Activated T-helper 17 cell treated with anti-CD3 and anti-CD28 coated beads, Interleukin-2, amount 50 U/mL, for 72 hours (primary cell): ENCODE measurements at regions not wholly inside any gene's neighbourhood (a gene's known extent, or its start where the extent isn't known, plus 50 kb on each side); places are given as distances from the start of the nearest gene placed in this dataset.

Experiments
- ATAC-seq: fragments of 150-1000 bp; cut with Tn5 transposase; replicated peaks from 2 replicates; pipeline ENCODE4 v1.10.0; 2021; ENCODE audit warnings: mild to moderate bottlenecking, moderate library complexity
- H3K27ac Mint-ChIP-seq: one replicate; pipeline ENCODE4 v1.8.0; 2022; ENCODE audit warnings: mixed read lengths
- H3K27me3 Mint-ChIP-seq: one replicate; pipeline ENCODE4 v1.8.0; 2022; ENCODE audit warnings: mixed read lengths
- H3K36me3 Mint-ChIP-seq: one replicate; pipeline ENCODE4 v1.8.0; 2022; ENCODE audit warnings: low read depth, mild to moderate bottlenecking, mixed read lengths
- H3K4me1 Mint-ChIP-seq: one replicate; pipeline ENCODE4 v1.8.0; 2022; ENCODE audit warnings: mixed read lengths
- H3K4me3 Mint-ChIP-seq: one replicate; pipeline ENCODE4 v1.8.0; 2022; ENCODE audit warnings: mild to moderate bottlenecking, mixed read lengths
- H3K9me3 Mint-ChIP-seq: one replicate; pipeline ENCODE4 v1.8.0; 2022; ENCODE audit warnings: mixed read lengths

GRCh38 chr3:34011171-34012101 is 213.0 kb downstream of the PDCD6IP start:
- Mint-ChIP-seq H3K27ac (no peak overlapping the region), H3K27me3 (peaks cover 3% of the 10 kb centered on the region), H3K4me1 (no peaks in the 10 kb centered on the region), H3K9me3 (no peaks in the 10 kb centered on the region), H3K4me3 (no peak overlapping the region), H3K36me3 (no peaks in the 10 kb centered on the region)
- no peak for ATAC-seq

DNA sequence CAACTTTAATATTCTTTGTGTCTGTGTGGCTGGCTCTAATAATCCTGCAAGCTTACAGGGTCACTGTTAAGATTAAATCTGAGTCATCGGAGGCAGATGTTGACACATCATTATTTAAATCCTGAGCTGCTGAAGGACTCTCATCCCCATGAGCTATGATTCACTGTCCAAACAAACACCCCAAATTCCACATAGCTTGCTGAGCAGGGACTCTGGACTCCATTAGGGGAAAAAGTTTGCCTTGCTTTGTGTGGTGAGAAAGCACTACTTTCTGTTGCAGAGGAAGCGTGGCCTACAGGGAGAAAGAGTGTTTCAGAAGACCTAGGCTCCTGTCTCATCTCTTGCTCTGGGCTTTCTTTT is 213.7 kb downstream of the PDCD6IP start:
- no peaks in the 10 kb centered on the region for H3K9me3 Mint-ChIP-seq
- H3K4me3 Mint-ChIP-seq = no peak overlapping the region
- H3K4me1 Mint-ChIP-seq = no peaks in the 10 kb centered on the region
- ATAC-seq = no peak
- no peaks in the 10 kb centered on the region for H3K36me3 Mint-ChIP-seq
- H3K27me3 Mint-ChIP-seq = peaks cover 3% of the 10 kb centered on the region
- no peak overlapping the region for H3K27ac Mint-ChIP-seq

- ATAC-seq = no peak
- Mint-ChIP-seq H3K4me3 (no peak overlapping the region), H3K27me3 (peaks cover 2% of the 10 kb centered on the region)
These were observed 215.6 kb downstream of the PDCD6IP start for GRCh38 chr3:34013818-34014570.

GRCh38 chr3:34015204-34016142 is 217.0 kb downstream of the PDCD6IP start:
- Mint-ChIP-seq H3K27me3 (peaks cover 4% of the 10 kb centered on the region), H3K36me3 (no peaks in the 10 kb centered on the region), H3K9me3 (no peaks in the 10 kb centered on the region), H3K27ac (no peak overlapping the region), H3K4me3 (no peak overlapping the region), H3K4me1 (peaks cover 4% of the 10 kb centered on the region)
- no peak for ATAC-seq

More at GRCh38 chr3:34013818-34014570, 215.6 kb downstream of the PDCD6IP start:
- H3K36me3 Mint-ChIP-seq = no peaks in the 10 kb centered on the region
- no peaks in the 10 kb centered on the region for H3K9me3 Mint-ChIP-seq
- H3K27ac Mint-ChIP-seq = no peak overlapping the region
- peaks cover 4% of the 10 kb centered on the region for H3K4me1 Mint-ChIP-seq

- H3K4me1 Mint-ChIP-seq = peaks cover 4% of the 10 kb centered on the region
- H3K4me3 Mint-ChIP-seq = peak overlapping the region; percentile 6
- no peaks in the 10 kb centered on the region for H3K9me3 Mint-ChIP-seq
- peak overlapping the region; percentile 35 for H3K27ac Mint-ChIP-seq
- H3K36me3 Mint-ChIP-seq = no peaks in the 10 kb centered on the region
- H3K27me3 Mint-ChIP-seq = peaks cover 4% of the 10 kb centered on the region
- no peak for ATAC-seq
These were observed 218.6 kb downstream of the PDCD6IP start for GRCh38 chr3:34016925-34017587.

- Mint-ChIP-seq H3K36me3 (no peaks in the 10 kb centered on the region), H3K4me1 (peaks cover 4% of the 10 kb centered on the region), H3K27ac (no peak overlapping the region), H3K4me3 (no peak overlapping the region), H3K9me3 (no peaks in the 10 kb centered on the region), H3K27me3 (peaks cover 4% of the 10 kb centered on the region)
- ATAC-seq = no peak
These were observed 219.3 kb downstream of the PDCD6IP start for GRCh38 chr3:34017757-34018156.

DNA sequence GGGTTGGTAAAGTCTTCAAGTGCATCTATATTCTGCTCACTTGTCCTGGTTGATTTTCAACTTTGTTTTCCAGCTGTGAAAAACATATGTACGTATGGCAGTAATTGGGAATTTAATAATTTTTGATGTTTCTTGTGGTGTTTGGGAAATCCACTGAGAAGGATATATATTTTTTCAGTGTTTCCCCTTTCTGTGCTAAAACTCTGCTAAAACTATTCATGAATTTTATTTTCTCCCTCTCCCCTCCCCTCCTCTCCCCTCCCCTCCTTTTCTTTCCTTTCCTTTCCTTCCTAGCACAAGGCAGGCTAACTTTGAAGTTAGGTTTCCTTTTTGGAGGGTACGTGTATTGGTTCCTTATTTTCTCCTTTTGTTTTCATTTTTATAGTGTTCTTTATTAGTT is 220.7 kb downstream of the PDCD6IP start:
- Mint-ChIP-seq H3K27me3 (peaks cover 4% of the 10 kb centered on the region), H3K4me1 (peaks cover 4% of the 10 kb centered on the region), H3K36me3 (no peaks in the 10 kb centered on the region), H3K9me3 (no peaks in the 10 kb centered on the region), H3K4me3 (no peak overlapping the region), H3K27ac (no peak overlapping the region)
- ATAC-seq = no peak

DNA sequence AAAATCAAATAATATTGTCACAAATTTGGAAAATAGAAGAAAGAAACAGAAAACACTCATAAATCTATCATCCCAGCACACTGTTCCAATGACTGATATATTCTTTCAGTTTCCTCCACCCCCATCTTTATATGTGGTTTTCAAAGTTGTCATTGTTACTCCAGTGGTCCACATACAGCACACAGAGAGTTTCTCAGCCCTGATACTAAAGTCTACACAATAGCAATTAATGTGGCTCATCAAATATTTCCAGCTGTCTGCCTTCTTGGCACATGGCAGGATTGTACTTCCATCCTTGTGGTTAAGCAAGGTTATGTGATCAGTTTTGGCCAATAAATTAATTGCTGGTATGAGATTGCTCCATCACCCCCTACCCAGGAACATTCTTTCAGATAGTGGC is 221.7 kb downstream of the PDCD6IP start:
- peaks cover 4% of the 10 kb centered on the region for H3K4me1 Mint-ChIP-seq
- ATAC-seq = no peak
- H3K27me3 Mint-ChIP-seq = peaks cover 4% of the 10 kb centered on the region
- H3K9me3 Mint-ChIP-seq = no peaks in the 10 kb centered on the region
- no peaks in the 10 kb centered on the region for H3K36me3 Mint-ChIP-seq
- no peak overlapping the region for H3K4me3 Mint-ChIP-seq
- no peak overlapping the region for H3K27ac Mint-ChIP-seq

DNA sequence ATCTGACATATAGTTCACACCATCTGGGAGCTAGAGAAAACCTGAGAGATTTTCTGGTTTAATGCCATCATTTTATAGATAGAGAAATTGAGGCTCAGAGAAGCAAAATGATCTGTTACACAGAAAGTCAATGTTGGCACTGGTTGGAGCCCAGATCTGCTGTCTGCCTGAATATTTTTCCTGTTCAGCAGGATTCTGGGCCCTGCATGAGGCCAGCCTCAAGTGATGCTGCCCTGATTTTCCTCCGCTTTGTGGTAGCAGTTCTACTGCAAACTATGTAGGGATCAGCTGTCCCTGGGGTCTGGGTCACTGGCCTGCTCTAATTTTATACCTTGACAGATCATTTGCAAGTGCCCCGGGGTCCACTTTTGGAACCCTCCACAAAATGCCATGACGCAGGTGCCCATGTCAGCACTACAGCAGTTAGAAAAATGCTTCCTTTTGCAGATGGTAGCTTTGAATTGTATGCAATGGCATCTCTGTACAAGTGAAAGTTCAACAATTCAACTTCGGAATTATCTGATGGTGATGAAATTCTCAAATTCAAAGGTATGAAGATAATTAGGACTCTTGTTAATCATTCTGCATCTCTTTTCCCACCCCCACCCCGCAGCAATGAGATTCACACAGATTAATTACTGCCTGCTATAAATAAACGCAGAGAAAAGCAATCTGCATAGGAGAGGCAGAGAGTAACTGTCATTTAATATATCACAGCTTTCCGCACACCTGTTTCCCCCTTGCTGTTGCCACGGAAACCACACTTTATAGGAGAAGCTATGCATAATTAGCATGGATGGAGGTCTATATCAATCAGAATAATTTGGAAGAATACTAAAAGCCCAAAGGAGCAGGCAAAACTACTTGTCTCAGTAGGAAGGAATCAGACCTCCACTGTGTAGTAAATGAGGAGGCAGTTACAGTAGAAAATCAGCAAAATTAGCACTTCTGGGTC is 222.6 kb downstream of the PDCD6IP start:
- no peaks in the 10 kb centered on the region for H3K9me3 Mint-ChIP-seq
- no peak for ATAC-seq
- H3K36me3 Mint-ChIP-seq = no peaks in the 10 kb centered on the region
- peaks cover 4% of the 10 kb centered on the region for H3K4me1 Mint-ChIP-seq
- H3K27ac Mint-ChIP-seq = no peak overlapping the region
- peaks cover 4% of the 10 kb centered on the region for H3K27me3 Mint-ChIP-seq
- H3K4me3 Mint-ChIP-seq = no peak overlapping the region

DNA sequence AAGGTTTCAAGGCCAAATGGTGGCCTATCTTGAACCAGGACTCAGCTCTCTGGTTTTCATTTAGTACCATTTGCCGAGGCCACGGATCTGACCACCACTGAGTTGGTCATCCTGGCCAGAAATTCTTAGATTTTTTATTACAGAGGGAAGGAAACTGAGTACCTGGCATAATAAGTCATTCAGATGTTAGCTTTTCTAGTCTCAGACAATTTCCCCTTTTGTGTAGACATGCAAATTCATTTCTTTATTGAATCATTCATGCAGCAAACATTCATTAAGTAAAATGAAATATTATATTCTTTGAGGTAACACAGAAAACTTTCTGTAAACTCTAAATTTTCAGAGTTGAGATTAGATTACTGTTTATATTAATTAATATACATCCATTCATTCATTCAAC is 223.7 kb downstream of the PDCD6IP start:
- H3K36me3 Mint-ChIP-seq = no peaks in the 10 kb centered on the region

DNA sequence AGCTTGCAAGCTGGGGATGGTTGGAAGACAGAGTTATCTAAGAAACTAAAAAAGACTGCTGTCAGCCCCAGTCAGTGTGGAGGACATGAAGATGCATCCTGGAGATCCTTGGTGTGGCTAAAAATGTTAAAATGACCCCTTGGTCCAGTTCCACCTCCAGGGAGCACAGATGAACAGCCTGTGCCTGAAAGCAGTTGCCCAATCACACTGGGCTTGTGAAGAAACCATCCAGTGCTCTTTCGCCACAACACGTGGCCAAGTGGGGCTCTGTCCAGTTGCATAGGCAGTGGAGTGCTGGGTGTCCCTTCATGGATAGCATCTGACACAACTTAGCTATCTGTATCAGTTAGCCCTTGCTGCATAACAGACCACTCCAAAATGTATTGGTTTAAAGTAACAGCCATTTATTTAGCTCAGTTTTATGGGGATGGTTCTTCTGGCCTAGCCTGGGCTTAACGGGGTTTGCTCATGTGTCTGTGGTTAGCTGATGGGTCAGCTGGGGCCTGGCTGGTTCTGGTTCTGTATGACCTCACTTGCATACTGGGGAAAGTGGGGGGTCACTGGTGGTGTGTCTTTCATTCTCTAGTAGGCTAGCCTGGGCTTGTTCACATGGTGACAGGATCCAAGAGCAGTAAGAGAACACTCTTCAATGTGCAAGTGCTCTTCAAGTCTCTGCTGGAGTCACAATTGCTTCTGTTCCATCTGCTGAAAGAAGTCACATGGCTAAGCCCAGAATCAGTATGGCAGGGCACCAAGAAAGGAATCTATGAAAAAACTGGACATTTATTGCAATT is 226.2 kb downstream of the PDCD6IP start:
- ATAC-seq = no peak
- Mint-ChIP-seq H3K4me1 (no peaks in the 10 kb centered on the region), H3K4me3 (no peak overlapping the region), H3K27ac (no peak overlapping the region), H3K9me3 (no peaks in the 10 kb centered on the region), H3K27me3 (peaks cover 4% of the 10 kb centered on the region), H3K36me3 (no peaks in the 10 kb centered on the region)

More for the DNA sequence above, 223.7 kb downstream of the PDCD6IP start:
- peaks cover 4% of the 10 kb centered on the region for H3K4me1 Mint-ChIP-seq
- no peak for ATAC-seq
- H3K9me3 Mint-ChIP-seq = no peaks in the 10 kb centered on the region
- no peak overlapping the region for H3K27ac Mint-ChIP-seq
- peaks cover 4% of the 10 kb centered on the region for H3K27me3 Mint-ChIP-seq
- no peak overlapping the region for H3K4me3 Mint-ChIP-seq

GRCh38 chr3:34033839-34034238 is 235.4 kb downstream of the PDCD6IP start:
- Mint-ChIP-seq H3K4me3 (no peak overlapping the region), H3K27me3 (peaks cover 3% of the 10 kb centered on the region), H3K9me3 (peaks cover 4% of the 10 kb centered on the region), H3K4me1 (no peaks in the 10 kb centered on the region), H3K27ac (no peak overlapping the region), H3K36me3 (no peaks in the 10 kb centered on the region)
- ATAC-seq = no peak
